GM23338 (cell line): ENCODE measurements at regions not wholly inside any gene's neighbourhood (a gene's known extent, or its start where the extent isn't known, plus 50 kb on each side); places are given as distances from the start of the nearest gene placed in this dataset.

ENCODE experiments used
- ATAC-seq: fragments of 200-7000 bp; cut with Tn5 transposase; 3 replicates; pipeline ENCODE4 v1.9.1; 2020
- DNase-seq: peaks from one replicate; pipeline ENCODE4 v3.0.0-alpha.2; 2015; ENCODE audit warnings: low spot score
- H2AFZ ChIP-seq: fragments of 200-600 bp; sonication (generic); 2 replicates; pipeline ENCODE4 v1.8.0; 2016; ENCODE audit warnings: antibody characterized with exemption, mild to moderate bottlenecking, moderate library complexity
- H3F3A ChIP-seq: fragments of 200-600 bp; sonication (generic); replicated peaks from 2 replicates; pipeline ENCODE4 v1.8.0; 2017; ENCODE audit warnings: antibody characterized with exemption, mixed run types, low read depth
- H3K27ac ChIP-seq: fragments of 200-600 bp; sonication (generic); 2 replicates; pipeline ENCODE4 v1.6.1; 2016; ENCODE audit warnings: low read depth
- H3K27me3 ChIP-seq: fragments of 200-600 bp; sonication (generic); 2 replicates; pipeline ENCODE4 v1.8.0; 2016; ENCODE audit warnings: mild to moderate bottlenecking, mixed run types, moderate library complexity; ENCODE audit not compliant: insufficient read depth
- H3K36me3 ChIP-seq: fragments of 200-600 bp; sonication (generic); 2 replicates; pipeline ENCODE4 v1.8.0; 2016; ENCODE audit warnings: mild to moderate bottlenecking; ENCODE audit not compliant: insufficient read depth
- H3K4me1 ChIP-seq: fragments of 200-600 bp; sonication (generic); 2 replicates; pipeline ENCODE4 v1.8.0; 2016; ENCODE audit warnings: mild to moderate bottlenecking, moderate library complexity; ENCODE audit not compliant: insufficient read depth
- H3K4me2 ChIP-seq: fragments of 200-600 bp; sonication (generic); 2 replicates; pipeline ENCODE4 v1.7.1; 2017; ENCODE audit warnings: mixed run types
- H3K4me3 ChIP-seq: fragments of 200-600 bp; sonication (generic); 2 replicates; pipeline ENCODE4 v1.6.1; 2016; ENCODE audit warnings: mixed run types
- H3K79me2 ChIP-seq: fragments of 200-600 bp; sonication (generic); replicated peaks from 2 replicates; pipeline ENCODE4 v1.8.0; 2017; ENCODE audit warnings: mild to moderate bottlenecking; ENCODE audit not compliant: insufficient read depth
- H3K9me2 ChIP-seq: fragments of 200-600 bp; sonication (generic); 2 replicates; pipeline ENCODE4 v1.8.0; 2017; ENCODE audit not compliant: insufficient read depth
- H4K20me1 ChIP-seq: fragments of 200-600 bp; sonication (generic); replicated peaks from 2 replicates; pipeline ENCODE4 v1.8.0; 2017; ENCODE audit warnings: mild to moderate bottlenecking; ENCODE audit not compliant: insufficient read depth
- H3K27ac Mint-ChIP-seq: 2 replicates; pipeline ENCODE4 v1.8.0; 2020; ENCODE audit warnings: inconsistent platforms, mild to moderate bottlenecking, moderate library complexity, mixed read lengths
- H3K27me3 Mint-ChIP-seq: 3 replicates; pipeline ENCODE4 v1.8.0; 2022; ENCODE audit warnings: low read depth, mild to moderate bottlenecking, moderate library complexity, mixed read lengths, inconsistent platforms; ENCODE audit not compliant: insufficient read depth, poor library complexity
- H3K36me3 Mint-ChIP-seq: 3 replicates; pipeline ENCODE4 v1.8.0; 2021; ENCODE audit warnings: low read depth, mild to moderate bottlenecking, inconsistent platforms, moderate library complexity, mixed read lengths
- H3K4me1 Mint-ChIP-seq: 3 replicates; pipeline ENCODE4 v1.8.0; 2020; ENCODE audit warnings: mild to moderate bottlenecking, inconsistent platforms, mixed read lengths
- H3K4me3 Mint-ChIP-seq: 3 replicates; pipeline ENCODE4 v1.8.0; 2021; ENCODE audit warnings: moderate library complexity, mild to moderate bottlenecking, inconsistent platforms, mixed read lengths
- H3K9me3 Mint-ChIP-seq: 3 replicates; pipeline ENCODE4 v1.8.0; 2020; ENCODE audit warnings: moderate library complexity, mild to moderate bottlenecking, inconsistent platforms, mixed read lengths
- CREB1 ChIP-seq: fragments of 250-450 bp; sonication (Bioruptor Pico); IDR thresholded peaks from 2 replicates; pipeline ENCODE4 v1.5.0; 2020; ENCODE audit warnings: low read depth, mild to moderate bottlenecking, moderate library complexity
- CTCF ChIP-seq, 2 experiments: fragments of 200-600 bp in 1 of 2; sonication (generic) in 1 of 2; conservative IDR thresholded peaks; 2 replicates each; pipeline versions ENCODE4 v1.5.1 to v1.6.1; 2016 to 2017; ENCODE audit warnings: antibody characterized with exemption in 2 of 2, low read depth in 2 of 2, mild to moderate bottlenecking in 2 of 2, moderate library complexity in 1 of 2
- ETS1 ChIP-seq: IDR thresholded peaks from 2 replicates; pipeline ENCODE4 v1.6.1; 2016; ENCODE audit warnings: antibody characterized with exemption
- EZH2 ChIP-seq: fragments of 200-600 bp; sonication (generic); IDR thresholded peaks from one replicate; pipeline ENCODE4 v1.8.0; 2017; ENCODE audit warnings: antibody characterized with exemption, mild to moderate bottlenecking, low read depth; ENCODE audit not compliant: unreplicated experiment
- EZH2phosphoT487 ChIP-seq: fragments of 200-600 bp; sonication (generic); IDR thresholded peaks from one replicate; pipeline ENCODE4 v1.8.1; 2018; ENCODE audit warnings: antibody characterized with exemption; ENCODE audit not compliant: unreplicated experiment
- JUNB ChIP-seq: IDR thresholded peaks from one replicate; pipeline ENCODE4 v1.6.1; 2016; ENCODE audit warnings: antibody characterized with exemption; ENCODE audit not compliant: unreplicated experiment
- NANOG ChIP-seq: IDR thresholded peaks from 2 replicates; pipeline ENCODE4 v1.6.1; 2016; ENCODE audit warnings: antibody characterized with exemption, borderline replicate concordance
- POLR2AphosphoS5 ChIP-seq: IDR thresholded peaks from 2 replicates; pipeline ENCODE4 v1.6.1; 2016; ENCODE audit warnings: antibody characterized with exemption, low read depth
- REST ChIP-seq: IDR thresholded peaks from one replicate; pipeline ENCODE4 v1.6.1; 2018; ENCODE audit warnings: antibody characterized with exemption; ENCODE audit not compliant: unreplicated experiment
- STAT1 ChIP-seq: IDR thresholded peaks from one replicate; pipeline ENCODE4 v1.6.1; 2016; ENCODE audit warnings: antibody characterized with exemption; ENCODE audit not compliant: unreplicated experiment
- ZNF114 ChIP-seq: fragments of 250-450 bp; sonication (Bioruptor Pico); IDR thresholded peaks from 2 replicates; pipeline ENCODE4 v1.5.0; 2020; ENCODE audit warnings: mild to moderate bottlenecking, moderate library complexity
- ZNF331 ChIP-seq: fragments of 250-450 bp; sonication (Bioruptor Pico); IDR thresholded peaks from 2 replicates; pipeline ENCODE4 v1.5.0; 2020; ENCODE audit warnings: low read depth, mild to moderate bottlenecking, moderate library complexity
- ZNF462 ChIP-seq: fragments of 250-450 bp; sonication (Bioruptor Pico); IDR thresholded peaks from 2 replicates; pipeline ENCODE4 v1.5.0; 2020; ENCODE audit warnings: mild to moderate bottlenecking, moderate library complexity

- Histone ChIP-seq H3K36me3 (no peaks in the 10 kb centered on the region), H3K4me1 (peaks cover 6% of the 10 kb centered on the region; the same call in 1 of the 2 replicates), H4K20me1 (no peaks in the 10 kb centered on the region), H2AFZ (no peak overlapping the region), H3K4me2 (no peak overlapping the region), H3K4me3 (no peak overlapping the region), H3K27me3 (no peaks in the 10 kb centered on the region), H3K9me2 (no peaks in the 10 kb centered on the region), H3K79me2 (no peaks in the 10 kb centered on the region), H3F3A (no peaks in the 10 kb centered on the region), H3K27ac (no peak overlapping the region)
- Mint-ChIP-seq H3K9me3 (no peaks in the 10 kb centered on the region), H3K4me1 (peaks cover 7% of the 10 kb centered on the region; the same call in 2 of the 3 replicates), H3K27me3 (peaks cover 2% of the 10 kb centered on the region), H3K36me3 (no peaks in the 10 kb centered on the region), H3K27ac (no peak overlapping the region), H3K4me3 (no peak overlapping the region)
- ATAC-seq (no peak), DNase-seq (no peak)
- TF ChIP-seq JUNB (no peak), NANOG (no peak), STAT1 (no peak), ZNF462 (CRISPR knock-in tag) (no peak), EZH2phosphoT487 (no peak), ZNF331 (CRISPR knock-in tag) (no peak), POLR2AphosphoS5 (no peak), ZNF114 (no peak), EZH2 (no peak), CTCF (conservative IDR thresholded peaks at IDR 0.05; ENCODE audit: low read depth in 2 of 2) (no peak), CREB1 (no peak), REST (no peak), ETS1 (no peak)
Observed at GRCh38 chrX:7214251-7214650, 66.3 kb upstream of the PUDP start.
